PFSK-1 (cell line): ENCODE measurements at regions not wholly inside any gene's neighbourhood (a gene's known extent, or its start where the extent isn't known, plus 50 kb on each side); places are given as distances from the start of the nearest gene placed in this dataset.

ENCODE experiments used
- POLR2AphosphoS5 ChIP-seq: IDR thresholded peaks from 2 replicates; pipeline ENCODE4 v1.6.1; 2012; ENCODE audit warnings: low read depth, mild to moderate bottlenecking, control low read depth, low read length, moderate library complexity
- TAF1 ChIP-seq: IDR thresholded peaks from 2 replicates; pipeline ENCODE4 v1.6.1; 2012; ENCODE audit warnings: low read length, control low read depth, borderline replicate concordance; ENCODE audit not compliant: insufficient read depth
- TF ChIP-seq, protein P1 (sequence below), 2 experiments: IDR thresholded peaks; 2 replicates each; pipeline versions ENCODE4 v1.6.1 to v1.8.0; 2011 to 2012; ENCODE audit warnings: low read depth in 2 of 2, low read length in 2 of 2, control low read depth in 1 of 2, inconsistent platforms in 1 of 2, mild to moderate bottlenecking in 1 of 2, moderate library complexity in 1 of 2; ENCODE audit not compliant: insufficient read depth in 1 of 2

- TF ChIP-seq TAF1, result no peak
- TF ChIP-seq, protein P1, sequence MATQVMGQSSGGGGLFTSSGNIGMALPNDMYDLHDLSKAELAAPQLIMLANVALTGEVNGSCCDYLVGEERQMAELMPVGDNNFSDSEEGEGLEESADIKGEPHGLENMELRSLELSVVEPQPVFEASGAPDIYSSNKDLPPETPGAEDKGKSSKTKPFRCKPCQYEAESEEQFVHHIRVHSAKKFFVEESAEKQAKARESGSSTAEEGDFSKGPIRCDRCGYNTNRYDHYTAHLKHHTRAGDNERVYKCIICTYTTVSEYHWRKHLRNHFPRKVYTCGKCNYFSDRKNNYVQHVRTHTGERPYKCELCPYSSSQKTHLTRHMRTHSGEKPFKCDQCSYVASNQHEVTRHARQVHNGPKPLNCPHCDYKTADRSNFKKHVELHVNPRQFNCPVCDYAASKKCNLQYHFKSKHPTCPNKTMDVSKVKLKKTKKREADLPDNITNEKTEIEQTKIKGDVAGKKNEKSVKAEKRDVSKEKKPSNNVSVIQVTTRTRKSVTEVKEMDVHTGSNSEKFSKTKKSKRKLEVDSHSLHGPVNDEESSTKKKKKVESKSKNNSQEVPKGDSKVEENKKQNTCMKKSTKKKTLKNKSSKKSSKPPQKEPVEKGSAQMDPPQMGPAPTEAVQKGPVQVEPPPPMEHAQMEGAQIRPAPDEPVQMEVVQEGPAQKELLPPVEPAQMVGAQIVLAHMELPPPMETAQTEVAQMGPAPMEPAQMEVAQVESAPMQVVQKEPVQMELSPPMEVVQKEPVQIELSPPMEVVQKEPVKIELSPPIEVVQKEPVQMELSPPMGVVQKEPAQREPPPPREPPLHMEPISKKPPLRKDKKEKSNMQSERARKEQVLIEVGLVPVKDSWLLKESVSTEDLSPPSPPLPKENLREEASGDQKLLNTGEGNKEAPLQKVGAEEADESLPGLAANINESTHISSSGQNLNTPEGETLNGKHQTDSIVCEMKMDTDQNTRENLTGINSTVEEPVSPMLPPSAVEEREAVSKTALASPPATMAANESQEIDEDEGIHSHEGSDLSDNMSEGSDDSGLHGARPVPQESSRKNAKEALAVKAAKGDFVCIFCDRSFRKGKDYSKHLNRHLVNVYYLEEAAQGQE (IDR thresholded peaks at IDR 0.05; ENCODE audit: insufficient read depth in 1 of 2, low read depth in 2 of 2, low read length in 2 of 2), result no peak
- TF ChIP-seq POLR2AphosphoS5, result no peak
These were observed 115.2 kb upstream of the LAMA2 start for GRCh38 chr6:128767705-128768104.
